ENCODE measurements at regions not wholly inside any gene's neighbourhood (a gene's known extent, or its start where the extent isn't known, plus 50 kb on each side); places are given as distances from the start of the nearest gene placed in this dataset.

GRCh38 chr5:164518067-164518740 lies 1012.8 kb downstream of the MAT2B start:
- TF ChIP-seq CTCF (optimal IDR thresholded peaks at IDR 0.05 in 1 of 3, IDR thresholded peaks at IDR 0.05 in 1 of 3, conservative IDR thresholded peaks at IDR 0.05 in 1 of 3; ENCODE audit: extremely low read depth in 1 of 3, insufficient read depth in 2 of 3, low read length in 3 of 3) (no peak), EZH2 (IDR thresholded peaks at IDR 0.05; ENCODE audit: low read length) (no peak)

All from keratinocyte (primary cell).